OCI-LY7 (cell line): ENCODE measurements at regions not wholly inside any gene's neighbourhood (a gene's known extent, or its start where the extent isn't known, plus 50 kb on each side); places are given as distances from the start of the nearest gene placed in this dataset.

Experiments
- BruUV-seq: library from RNA; stranded (reverse); fragments of 400-500 nt; replicated peaks from 2 replicates; lab custom pipeline; 2021; lab: Mats Ljungman, UMichigan
- CTCF ChIA-PET: fragments of 300-600 bp; sonication (Branson Sonifier 250); formaldehyde crosslinking; loops from one replicate; lab custom pipeline; 2022; ENCODE audit warnings: antibody characterized with exemption; ENCODE audit not compliant: unreplicated experiment; lab: Charles Lee
- POLR2A ChIA-PET: fragments of 300-600 bp; sonication (Branson Sonifier 250); formaldehyde crosslinking; loops from one replicate; lab custom pipeline; 2022; ENCODE audit warnings: antibody characterized with exemption; lab: Charles Lee
- DNase-seq: peaks from one replicate; pipeline ENCODE4 v3.0.0-alpha.2; 2015; ENCODE audit warnings: low spot score
- H2AFZ ChIP-seq: fragments of 200-600 bp; sonication (generic), shearing (Covaris generic); 2 replicates; pipeline ENCODE4 v1.6.1; 2014; ENCODE audit warnings: mild to moderate bottlenecking, antibody characterized with exemption, low read length, moderate library complexity
- H3K27ac ChIP-seq: fragments of 200-600 bp; sonication (generic); 2 replicates; pipeline ENCODE4 v1.5.1; 2014; ENCODE audit warnings: mixed run types, low read depth, mild to moderate bottlenecking, moderate library complexity, low read length, inconsistent platforms; ENCODE audit not compliant: poor library complexity, severe bottlenecking
- H3K36me3 ChIP-seq: fragments of 200-600 bp; sonication (generic); 2 replicates; pipeline ENCODE4 v1.6.1; 2014; ENCODE audit warnings: mild to moderate bottlenecking, antibody characterized with exemption, low read length, moderate library complexity, mixed read lengths; ENCODE audit not compliant: insufficient read depth
- H3K4me1 ChIP-seq: fragments of 200-600 bp; sonication (generic); 2 replicates; pipeline ENCODE4 v1.5.1; 2014; ENCODE audit warnings: mild to moderate bottlenecking, low read length; ENCODE audit not compliant: insufficient read depth, poor library complexity, severe bottlenecking
- H3K4me2 ChIP-seq: fragments of 200-600 bp; sonication (generic); 2 replicates; pipeline ENCODE4 v1.6.1; 2014; ENCODE audit warnings: mild to moderate bottlenecking, low read length
- H3K4me3 ChIP-seq: fragments of 200-600 bp; sonication (generic); 2 replicates; pipeline ENCODE4 v1.5.1; 2014; ENCODE audit warnings: mild to moderate bottlenecking, low read depth, low read length; ENCODE audit not compliant: poor library complexity, severe bottlenecking
- H3K79me2 ChIP-seq: fragments of 200-600 bp; sonication (generic); 2 replicates; pipeline ENCODE4 v1.6.1; 2016; ENCODE audit warnings: low read depth, mild to moderate bottlenecking, low read length, moderate library complexity, mixed read lengths; ENCODE audit not compliant: insufficient read depth
- H3K9me2 ChIP-seq: fragments of 200-600 bp; sonication (generic); 2 replicates; pipeline ENCODE4 v1.6.1; 2016; ENCODE audit warnings: mild to moderate bottlenecking, low read length, mixed read lengths; ENCODE audit not compliant: insufficient read depth
- H3K9me3 ChIP-seq: fragments of 200-600 bp; sonication (generic); 2 replicates; pipeline ENCODE4 v1.6.1; 2014; ENCODE audit warnings: mild to moderate bottlenecking, mixed run types, low read length, mixed read lengths
- H4K20me1 ChIP-seq: fragments of 200-600 bp; sonication (generic); 2 replicates; pipeline ENCODE4 v1.6.1; 2014; ENCODE audit warnings: mild to moderate bottlenecking, antibody characterized with exemption, low read length, moderate library complexity, mixed read lengths; ENCODE audit not compliant: insufficient read depth
- EZH2phosphoT487 ChIP-seq: fragments of 200-600 bp; sonication (generic); IDR thresholded peaks from 2 replicates; pipeline ENCODE4 v1.6.1; 2018; ENCODE audit warnings: low read depth, borderline replicate concordance, mild to moderate bottlenecking, mixed run types, antibody characterized with exemption, low read length, moderate library complexity, mixed read lengths
- intact Hi-C: fragments of 100-400 bp; cut with micrococcal nuclease; formaldehyde crosslinking; loops from one replicate; pipeline ENCODE4 v1.10.0; 2022; ENCODE audit not compliant: unreplicated experiment
- TF ChIP-seq, protein P1 (sequence below): fragments of 200-600 bp; sonication (generic); conservative IDR thresholded peaks from 2 replicates; pipeline ENCODE4 v1.5.1; 2014; ENCODE audit warnings: mild to moderate bottlenecking, antibody characterized with exemption, low read length, moderate library complexity, mixed read lengths

- Histone ChIP-seq H3K79me2 (no peaks in the 10 kb centered on the region), H3K9me2 (no peaks in the 10 kb centered on the region), H3K4me2 (no peak overlapping the region), H3K9me3 (no peaks in the 10 kb centered on the region), H2AFZ (no peak overlapping the region), H3K27ac (no peak overlapping the region), H3K4me3 (no peak overlapping the region), H4K20me1 (no peaks in the 10 kb centered on the region), H3K4me1 (no peaks in the 10 kb centered on the region), H3K36me3 (no peaks in the 10 kb centered on the region)
- DNase-seq, result no peak
- CTCF ChIA-PET, result no interaction called here
- POLR2A ChIA-PET, result interaction anchor here (0.6 to 1.4 kb wide), 5 partner anchors 26 to 410 kb away, joined by 3 to 7 read pairs (median 4); no protein-coding TSS in a partner anchor
- TF ChIP-seq, protein P1, sequence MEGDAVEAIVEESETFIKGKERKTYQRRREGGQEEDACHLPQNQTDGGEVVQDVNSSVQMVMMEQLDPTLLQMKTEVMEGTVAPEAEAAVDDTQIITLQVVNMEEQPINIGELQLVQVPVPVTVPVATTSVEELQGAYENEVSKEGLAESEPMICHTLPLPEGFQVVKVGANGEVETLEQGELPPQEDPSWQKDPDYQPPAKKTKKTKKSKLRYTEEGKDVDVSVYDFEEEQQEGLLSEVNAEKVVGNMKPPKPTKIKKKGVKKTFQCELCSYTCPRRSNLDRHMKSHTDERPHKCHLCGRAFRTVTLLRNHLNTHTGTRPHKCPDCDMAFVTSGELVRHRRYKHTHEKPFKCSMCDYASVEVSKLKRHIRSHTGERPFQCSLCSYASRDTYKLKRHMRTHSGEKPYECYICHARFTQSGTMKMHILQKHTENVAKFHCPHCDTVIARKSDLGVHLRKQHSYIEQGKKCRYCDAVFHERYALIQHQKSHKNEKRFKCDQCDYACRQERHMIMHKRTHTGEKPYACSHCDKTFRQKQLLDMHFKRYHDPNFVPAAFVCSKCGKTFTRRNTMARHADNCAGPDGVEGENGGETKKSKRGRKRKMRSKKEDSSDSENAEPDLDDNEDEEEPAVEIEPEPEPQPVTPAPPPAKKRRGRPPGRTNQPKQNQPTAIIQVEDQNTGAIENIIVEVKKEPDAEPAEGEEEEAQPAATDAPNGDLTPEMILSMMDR, result no peak
- no peak for TF ChIP-seq EZH2phosphoT487
- intact Hi-C loops, result no loop called here
- BruUV-seq, result no TSS peak
These were observed 124.4 kb upstream of the UBE2E2 start for GRCh38 chr3:23078735-23079134.

DNA sequence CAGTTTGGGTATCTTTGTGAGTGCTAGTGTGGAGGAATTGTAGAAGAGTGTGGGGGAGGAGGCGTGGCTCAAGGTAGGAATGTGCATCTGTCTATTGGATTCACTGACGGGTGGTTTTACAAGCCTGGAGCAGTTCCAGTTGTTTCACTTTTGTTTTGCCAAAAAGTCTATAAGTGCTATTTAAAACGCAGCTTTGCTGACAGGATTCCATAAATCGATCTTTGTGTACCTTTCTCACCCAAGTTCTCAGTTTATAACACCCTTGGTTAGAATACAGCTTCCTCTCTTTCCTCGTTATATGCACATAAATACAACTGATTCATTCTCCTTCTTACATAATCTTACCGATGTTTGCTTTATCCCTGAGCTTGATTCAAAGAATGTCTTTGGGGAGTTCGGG is 123.2 kb upstream of the UBE2E2 start:
- Histone ChIP-seq H3K36me3 (no peaks in the 10 kb centered on the region), H2AFZ (no peak overlapping the region), H3K4me1 (no peaks in the 10 kb centered on the region), H3K79me2 (no peaks in the 10 kb centered on the region), H3K9me3 (no peaks in the 10 kb centered on the region), H3K4me2 (no peak overlapping the region), H3K9me2 (no peaks in the 10 kb centered on the region), H3K27ac (no peak overlapping the region), H4K20me1 (no peaks in the 10 kb centered on the region), H3K4me3 (no peak overlapping the region)
- intact Hi-C loops, result no loop called here
- ChIA-PET POLR2A (interaction anchor here (0.5 to 1.4 kb wide), 5 partner anchors 25 to 1614 kb away, joined by 3 to 4 read pairs (median 3); no protein-coding TSS in a partner anchor), CTCF (interaction anchor here (0.5 to 0.8 kb wide), 2 partner anchors 11 to 778 kb away, joined by 3 to 6 read pairs; no protein-coding TSS in a partner anchor)
- no peak for DNase-seq
- TF ChIP-seq, protein P1, result no peak
- no peak for TF ChIP-seq EZH2phosphoT487
- BruUV-seq, result no TSS peak

GRCh38 chr3:23083701-23084100 is 119.4 kb upstream of the UBE2E2 start:
- Histone ChIP-seq H3K4me1 (no peaks in the 10 kb centered on the region), H3K4me3 (no peak overlapping the region), H3K4me2 (no peak overlapping the region), H3K9me3 (no peaks in the 10 kb centered on the region), H3K79me2 (no peaks in the 10 kb centered on the region), H3K27ac (no peak overlapping the region), H4K20me1 (no peaks in the 10 kb centered on the region), H3K36me3 (no peaks in the 10 kb centered on the region), H3K9me2 (no peaks in the 10 kb centered on the region), H2AFZ (no peak overlapping the region)
- intact Hi-C loops, result no loop called here
- TF ChIP-seq, protein P1, result no peak
- no peak for DNase-seq
- POLR2A ChIA-PET, result interaction anchor here (1.2 kb wide), 1 partner anchor 8 kb away, joined by 4 read pairs; no protein-coding TSS in a partner anchor
- BruUV-seq, result no TSS peak
- CTCF ChIA-PET, result no interaction called here
